Body of pancreas (tissue), 4 donors: ENCODE measurements at regions not wholly inside any gene's neighbourhood (a gene's known extent, or its start where the extent isn't known, plus 50 kb on each side); places are given as distances from the start of the nearest gene placed in this dataset.

Experiments used
- ATAC-seq: fragments of 150-250 bp; one replicate; pipeline ENCODE4 v1.9.1; 2016
- DNase-seq, 4 donors: peaks; one replicate each; pipeline ENCODE4 v3.0.0-alpha.2; 2019
- H3K27ac ChIP-seq, 4 donors: fragments of 200-600 bp; sonication (generic); 1 replicate in 3 of 4; 2 replicates in 1 of 4; pipeline versions ENCODE4 v1.5.1 to v1.6.1; 2016 to 2019; ENCODE audit warnings: mild to moderate bottlenecking in 1 of 4, mixed read lengths in 1 of 4, moderate library complexity in 1 of 4
- H3K27me3 ChIP-seq, 2 donors: fragments of 200-600 bp; sonication (generic); one replicate each; pipeline ENCODE4 v1.6.0; 2016; ENCODE audit warnings: mild to moderate bottlenecking in 1 of 2
- H3K36me3 ChIP-seq, 2 donors: fragments of 200-600 bp; sonication (generic); replicated peaks in 1 of 2; 2 replicates each; pipeline ENCODE4 v1.5.1; 2016; ENCODE audit warnings: low read depth in 2 of 2; ENCODE audit not compliant: insufficient read depth in 1 of 2
- H3K4me1 ChIP-seq: fragments of 200-600 bp; sonication (generic); one replicate; pipeline ENCODE4 v1.6.0; 2016
- H3K4me3 ChIP-seq, 2 donors: fragments of 200-600 bp; sonication (generic); 1 replicate in 1 of 2; 2 replicates in 1 of 2; pipeline ENCODE4 v1.5.1; 2016 to 2019
- H3K9me3 ChIP-seq, 3 donors: fragments of 200-600 bp; sonication (generic); 1 replicate in 2 of 3; 2 replicates in 1 of 3; pipeline ENCODE4 v1.5.1; 2016
- CTCF ChIP-seq, 7 experiments: fragments of 450-650 bp in 4 of 7; fragments of 200-600 bp in 3 of 7; sonication (generic) in 3 of 7; IDR thresholded peaks; one replicate each; pipeline ENCODE4 v1.5.1; 2016 to 2019; ENCODE audit warnings: antibody characterized with exemption in 7 of 7
- POLR2A ChIP-seq, 3 donors: fragments of 450-650 bp; IDR thresholded peaks; one replicate each; pipeline ENCODE4 v1.6.1; 2016; ENCODE audit warnings: antibody characterized with exemption in 3 of 3, mild to moderate bottlenecking in 2 of 3
- WGBS, 2 donors: methylation state at CpG; one replicate each; pipeline ENCODE4 v1.1.5; 2017; 5-methylcytosine and 5-hydroxymethylcytosine counted together
- intact Hi-C: fragments of 100-400 bp; cut with DNase I; formaldehyde crosslinking; loops from one replicate; pipeline ENCODE4 v1.15.1; 2023

GRCh38 chr6:159470397-159470796, 222.6 kb downstream of the SOD2 start:
- Histone ChIP-seq H3K4me1 (no peaks in the 10 kb centered on the region), H3K27me3 (no peaks in the 10 kb centered on the region), H3K36me3 (no peaks in the 10 kb centered on the region), H3K4me3 (no peak overlapping the region), H3K27ac (no peak overlapping the region), H3K9me3 (peaks cover 0 to 7% (median 0%) of the 10 kb centered on the region in 3 donors)
- no peak for ATAC-seq
- TF ChIP-seq POLR2A (IDR thresholded peaks at IDR 0.05) = no peak
- TF ChIP-seq CTCF (IDR thresholded peaks at IDR 0.05) = no peak
- DNase-seq = no peak
- 45 to 56% methylated on average over 3 of the region's 3 CpGs for WGBS, 2 donors
- intact Hi-C loops = no loop called here

GRCh38 chr6:159469443-159469842, 223.6 kb downstream of the SOD2 start:
- DNase-seq (no peak), ATAC-seq (no peak)
- TF ChIP-seq POLR2A (IDR thresholded peaks at IDR 0.05) (no peak), CTCF (IDR thresholded peaks at IDR 0.05) (no peak)
- intact Hi-C loops = no loop called here
- no peak overlapping the region for H3K27ac ChIP-seq
- H3K36me3 ChIP-seq = no peaks in the 10 kb centered on the region
- H3K4me3 ChIP-seq = no peak overlapping the region
- no peaks in the 10 kb centered on the region for H3K27me3 ChIP-seq
- WGBS, 2 donors = 71 to 72% methylated on average over 4 of the region's 4 CpGs
- no peaks in the 10 kb centered on the region for H3K4me1 ChIP-seq
- H3K9me3 ChIP-seq = peaks cover 0 to 7% (median 0%) of the 10 kb centered on the region in 3 donors

GRCh38 chr6:159468994-159469393, 224.0 kb downstream of the SOD2 start:
- no peaks in the 10 kb centered on the region for H3K4me1 ChIP-seq
- ATAC-seq (no peak), DNase-seq (no peak)
- no peaks in the 10 kb centered on the region for H3K36me3 ChIP-seq
- TF ChIP-seq CTCF (IDR thresholded peaks at IDR 0.05) (no peak), POLR2A (IDR thresholded peaks at IDR 0.05) (no peak)
- no peaks in the 10 kb centered on the region for H3K27me3 ChIP-seq
- H3K27ac ChIP-seq = no peak overlapping the region
- no peak overlapping the region for H3K4me3 ChIP-seq
- peaks cover 0 to 7% (median 0%) of the 10 kb centered on the region in 3 donors for H3K9me3 ChIP-seq
- WGBS, 2 donors = 56 to 57% methylated on average over 3 of the region's 3 CpGs
- intact Hi-C loops = no loop called here

GRCh38 chr6:159467473-159468041, 225.5 kb downstream of the SOD2 start:
- no peaks in the 10 kb centered on the region for H3K27me3 ChIP-seq
- H3K4me1 ChIP-seq = no peaks in the 10 kb centered on the region
- WGBS, 2 donors = 57 to 64% methylated on average over 5 of the region's 5 CpGs
- H3K27ac ChIP-seq = no peak overlapping the region
- TF ChIP-seq CTCF (IDR thresholded peaks at IDR 0.05) (no peak), POLR2A (IDR thresholded peaks at IDR 0.05) (no peak)
- H3K9me3 ChIP-seq = peaks cover 0 to 7% (median 0%) of the 10 kb centered on the region in 3 donors
- no peak overlapping the region for H3K4me3 ChIP-seq
- intact Hi-C loops = no loop called here
- H3K36me3 ChIP-seq = no peaks in the 10 kb centered on the region
- DNase-seq (no peak), ATAC-seq (no peak)

- intact Hi-C loops = no loop called here
These were observed 226.1 kb downstream of the SOD2 start for GRCh38 chr6:159466926-159467325.

More at GRCh38 chr6:159466926-159467325, 226.1 kb downstream of the SOD2 start:
- TF ChIP-seq POLR2A (IDR thresholded peaks at IDR 0.05) (no peak), CTCF (IDR thresholded peaks at IDR 0.05) (no peak)
- no peaks in the 10 kb centered on the region for H3K27me3 ChIP-seq
- H3K27ac ChIP-seq = no peak overlapping the region
- H3K36me3 ChIP-seq = no peaks in the 10 kb centered on the region
- no peaks in the 10 kb centered on the region for H3K4me1 ChIP-seq
- no peak for DNase-seq
- peaks cover 0 to 7% (median 0%) of the 10 kb centered on the region in 3 donors for H3K9me3 ChIP-seq
- no peak overlapping the region for H3K4me3 ChIP-seq
- ATAC-seq = no peak
- WGBS, 2 donors = 33 to 70% methylated on average over 2 of the region's 2 CpGs
